ENCODE measurements at regions not wholly inside any gene's neighbourhood (a gene's known extent, or its start where the extent isn't known, plus 50 kb on each side); places are given as distances from the start of the nearest gene placed in this dataset.
A peak's percentile ranks its signal among the peaks of the same experiment; 100 is the strongest.

DNA sequence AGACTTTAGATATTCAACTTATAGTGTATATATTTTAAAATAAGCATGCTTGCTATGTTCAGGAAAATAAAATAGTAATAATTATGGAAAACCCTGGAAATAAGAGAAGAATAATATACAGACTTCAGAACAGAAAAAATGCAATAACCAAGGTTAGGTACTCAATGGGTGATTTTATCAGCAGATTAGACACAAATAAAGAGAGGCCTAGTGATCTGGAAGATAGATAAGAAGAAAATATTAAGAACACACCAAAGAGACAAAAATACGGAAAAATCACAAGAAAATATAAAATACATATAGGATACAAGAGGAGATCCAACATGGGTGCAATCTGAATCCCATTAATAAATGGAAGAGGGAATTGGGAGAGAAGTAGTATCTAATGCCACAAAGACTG, 1348.5 kb upstream of the WWC1 start:
- intact Hi-C loops (cut with DNase I; ENCODE audit: low total_unique reads), result no loop called here
- Histone ChIP-seq H3K36me3 (no peaks in the 10 kb centered on the region), H3K27ac (no peak overlapping the region), H3K27me3 (no peaks in the 10 kb centered on the region), H3K4me1 (no peaks in the 10 kb centered on the region), H3K4me3 (no peak overlapping the region), H3K9me3 (peaks cover 0 to 3% of the 10 kb centered on the region in 2 donors)
- WGBS, 2 donors (ENCODE audit: low coverage in 1 of 2), result 83 to 92% methylated on average over 1 of the region's 1 CpG
- no peak for DNase-seq
- in situ Hi-C loops (cut with MboI; ENCODE audit: low pct_ligation_motif_present in 1 of 4, low pct_unique_long_range_greater_than_20kb in 1 of 4, low sequenced_read_pairs in 3 of 4), result no loop called here
- TF ChIP-seq EP300 (IDR thresholded peaks at IDR 0.05; ENCODE audit: low read depth), result no peak
- TF ChIP-seq, protein P1, sequence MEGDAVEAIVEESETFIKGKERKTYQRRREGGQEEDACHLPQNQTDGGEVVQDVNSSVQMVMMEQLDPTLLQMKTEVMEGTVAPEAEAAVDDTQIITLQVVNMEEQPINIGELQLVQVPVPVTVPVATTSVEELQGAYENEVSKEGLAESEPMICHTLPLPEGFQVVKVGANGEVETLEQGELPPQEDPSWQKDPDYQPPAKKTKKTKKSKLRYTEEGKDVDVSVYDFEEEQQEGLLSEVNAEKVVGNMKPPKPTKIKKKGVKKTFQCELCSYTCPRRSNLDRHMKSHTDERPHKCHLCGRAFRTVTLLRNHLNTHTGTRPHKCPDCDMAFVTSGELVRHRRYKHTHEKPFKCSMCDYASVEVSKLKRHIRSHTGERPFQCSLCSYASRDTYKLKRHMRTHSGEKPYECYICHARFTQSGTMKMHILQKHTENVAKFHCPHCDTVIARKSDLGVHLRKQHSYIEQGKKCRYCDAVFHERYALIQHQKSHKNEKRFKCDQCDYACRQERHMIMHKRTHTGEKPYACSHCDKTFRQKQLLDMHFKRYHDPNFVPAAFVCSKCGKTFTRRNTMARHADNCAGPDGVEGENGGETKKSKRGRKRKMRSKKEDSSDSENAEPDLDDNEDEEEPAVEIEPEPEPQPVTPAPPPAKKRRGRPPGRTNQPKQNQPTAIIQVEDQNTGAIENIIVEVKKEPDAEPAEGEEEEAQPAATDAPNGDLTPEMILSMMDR (IDR thresholded peaks at IDR 0.05), result no peak
- TF ChIP-seq POLR2A (IDR thresholded peaks at IDR 0.05), result no peak
- TF ChIP-seq POLR2AphosphoS5 (IDR thresholded peaks at IDR 0.05), result no peak

DNA sequence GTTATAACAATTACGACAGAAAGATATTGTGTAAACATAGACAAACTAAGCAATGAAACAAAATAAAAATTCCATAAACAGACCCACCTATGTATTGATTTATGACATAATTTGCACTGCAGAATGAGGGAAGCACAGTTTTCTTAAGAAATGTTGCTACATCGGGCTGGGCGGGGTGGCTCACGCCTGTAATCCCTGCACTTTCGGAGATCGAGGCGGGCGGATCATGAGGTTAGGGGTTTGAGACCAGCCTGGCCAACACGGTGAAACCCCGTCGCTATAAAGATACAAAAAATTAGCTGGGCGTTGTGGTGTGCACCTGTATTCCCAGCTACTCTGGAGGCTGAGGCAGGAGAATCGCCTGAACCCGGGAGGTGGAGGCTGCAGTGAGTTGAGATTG, 1344.4 kb upstream of the WWC1 start:
- H3K27me3 ChIP-seq, result no peaks in the 10 kb centered on the region
- in situ Hi-C loops (cut with MboI; ENCODE audit: low pct_ligation_motif_present in 1 of 4, low pct_unique_long_range_greater_than_20kb in 1 of 4, low sequenced_read_pairs in 3 of 4), result no loop called here
- intact Hi-C loops (cut with DNase I; ENCODE audit: low total_unique reads), result no loop called here
- H3K36me3 ChIP-seq, result no peaks in the 10 kb centered on the region
- peaks cover 0 to 3% of the 10 kb centered on the region in 2 donors for H3K9me3 ChIP-seq
- no peaks in the 10 kb centered on the region for H3K4me1 ChIP-seq
- 58 to 59% methylated on average over 8 to 14 of the region's 14 CpGs for WGBS, 2 donors (ENCODE audit: low coverage in 1 of 2)
- H3K27ac ChIP-seq, result no peak overlapping the region
- H3K4me3 ChIP-seq, result no peak overlapping the region
- TF ChIP-seq EP300 (IDR thresholded peaks at IDR 0.05; ENCODE audit: low read depth), result no peak
- TF ChIP-seq, protein P1 (IDR thresholded peaks at IDR 0.05), result no peak
- TF ChIP-seq POLR2AphosphoS5 (IDR thresholded peaks at IDR 0.05), result no peak
- TF ChIP-seq POLR2A (IDR thresholded peaks at IDR 0.05), result no peak
- peak; percentile 39 for DNase-seq

DNA sequence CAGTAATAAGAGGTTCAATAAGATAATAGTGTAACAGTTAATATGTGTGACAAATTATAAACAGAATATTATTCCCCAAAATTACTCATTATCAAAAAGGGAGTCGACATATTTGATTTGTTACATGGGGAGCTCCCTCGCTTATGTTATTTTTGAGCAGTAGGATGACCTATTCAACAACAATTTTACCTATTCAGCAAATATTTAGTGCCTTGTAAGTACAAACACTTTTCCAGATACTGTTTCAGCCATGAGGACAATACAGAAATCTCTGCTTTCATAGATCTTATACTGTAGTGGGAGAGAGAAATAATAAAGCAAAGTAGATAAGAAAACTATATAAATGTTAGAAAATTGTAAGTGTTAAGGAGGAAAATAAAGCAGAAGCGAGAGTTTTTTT, 1342.8 kb upstream of the WWC1 start:
- intact Hi-C loops (cut with DNase I; ENCODE audit: low total_unique reads) (no loop called here), in situ Hi-C loops (cut with MboI; ENCODE audit: low pct_ligation_motif_present in 1 of 4, low pct_unique_long_range_greater_than_20kb in 1 of 4, low sequenced_read_pairs in 3 of 4) (no loop called here)
- TF ChIP-seq, protein P1 (IDR thresholded peaks at IDR 0.05), result no peak
- TF ChIP-seq EP300 (IDR thresholded peaks at IDR 0.05; ENCODE audit: low read depth) (no peak), POLR2A (IDR thresholded peaks at IDR 0.05) (no peak), POLR2AphosphoS5 (IDR thresholded peaks at IDR 0.05) (no peak)
- Histone ChIP-seq H3K27ac (no peak overlapping the region), H3K36me3 (no peaks in the 10 kb centered on the region), H3K4me1 (no peaks in the 10 kb centered on the region), H3K27me3 (no peaks in the 10 kb centered on the region), H3K9me3 (peaks cover 0 to 2% of the 10 kb centered on the region in 2 donors), H3K4me3 (no peak overlapping the region)
- WGBS, 2 donors (ENCODE audit: low coverage in 1 of 2), result 74 to 90% methylated on average over 3 of the region's 3 CpGs
- DNase-seq, result no peak

DNA sequence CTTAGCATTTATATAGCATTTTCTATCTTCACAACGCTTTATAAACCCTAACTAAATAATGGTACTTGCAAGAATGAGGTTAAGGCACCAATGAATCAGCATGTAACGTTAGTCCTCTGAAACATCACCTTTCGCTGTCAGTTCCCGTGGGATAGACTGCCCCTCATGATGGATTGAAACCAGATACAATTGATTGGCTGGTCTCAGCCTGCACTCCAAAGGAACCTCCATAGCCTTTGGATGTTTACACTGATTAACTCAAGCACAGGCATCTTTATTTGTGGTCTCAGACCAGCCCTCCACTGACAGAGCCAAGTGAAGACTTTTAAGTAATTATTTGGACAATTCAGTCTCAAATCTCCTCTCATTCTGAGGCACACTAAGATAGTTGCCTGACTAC, 1339.4 kb upstream of the WWC1 start:
- no peak for TF ChIP-seq EP300 (IDR thresholded peaks at IDR 0.05; ENCODE audit: low read depth)
- TF ChIP-seq POLR2A (IDR thresholded peaks at IDR 0.05), result no peak
- TF ChIP-seq, protein P1 (IDR thresholded peaks at IDR 0.05), result no peak
- TF ChIP-seq POLR2AphosphoS5 (IDR thresholded peaks at IDR 0.05), result no peak
- no peak for DNase-seq
- Histone ChIP-seq H3K27me3 (no peaks in the 10 kb centered on the region), H3K4me3 (no peak overlapping the region), H3K4me1 (no peaks in the 10 kb centered on the region), H3K9me3 (no peaks in the 10 kb centered on the region), H3K36me3 (no peaks in the 10 kb centered on the region), H3K27ac (no peak overlapping the region)
- intact Hi-C loops (cut with DNase I; ENCODE audit: low total_unique reads), result no loop called here
- in situ Hi-C loops (cut with MboI; ENCODE audit: low pct_ligation_motif_present in 1 of 4, low pct_unique_long_range_greater_than_20kb in 1 of 4, low sequenced_read_pairs in 3 of 4), result no loop called here
- WGBS, 2 donors (ENCODE audit: low coverage in 1 of 2), result 73 to 77% methylated on average over 3 to 4 of the region's 4 CpGs

All from transverse colon (tissue), 4 donors.